Stimulated activated effector memory CD8-positive, alpha-beta T cell treated with anti-CD3 and anti-CD28 coated beads, Interleukin-12 subunit alpha, Interleukin-12 subunit beta, amount 100 ng/mL, for 72 hours (primary cell): ENCODE measurements at regions not wholly inside any gene's neighbourhood (a gene's known extent, or its start where the extent isn't known, plus 50 kb on each side); places are given as distances from the start of the nearest gene placed in this dataset.

Experiments used
- ATAC-seq: fragments of 150-1000 bp; cut with Tn5 transposase; 2 replicates; pipeline ENCODE4 v1.10.0; 2021
- DNase-seq, 2 donors: peaks; one replicate each; pipeline ENCODE4 v3.0.0; 2021 to 2022; ENCODE audit warnings: low spot score in 2 of 2
- H3K27ac Mint-ChIP-seq: one replicate; pipeline ENCODE4 v1.8.0; 2022; ENCODE audit warnings: mild to moderate bottlenecking, mixed read lengths
- H3K36me3 Mint-ChIP-seq: one replicate; pipeline ENCODE4 v1.8.0; 2022; ENCODE audit warnings: mild to moderate bottlenecking, mixed read lengths
- H3K4me1 Mint-ChIP-seq: one replicate; pipeline ENCODE4 v1.8.0; 2022; ENCODE audit warnings: mixed read lengths
- H3K4me3 Mint-ChIP-seq: one replicate; pipeline ENCODE4 v1.8.0; 2022; ENCODE audit warnings: mild to moderate bottlenecking, mixed read lengths
- H3K9me3 Mint-ChIP-seq: one replicate; pipeline ENCODE4 v1.8.0; 2022; ENCODE audit warnings: mixed read lengths

GRCh38 chr6:44062771-44063560 lies 64.3 kb downstream of the MRPL14 start:
- Mint-ChIP-seq H3K4me3 (no peak overlapping the region), H3K36me3 (no peaks in the 10 kb centered on the region), H3K27ac (no peak overlapping the region), H3K4me1 (peaks cover 65% of the 10 kb centered on the region), H3K9me3 (no peaks in the 10 kb centered on the region)
- DNase-seq (peak in 1 of 2 donors; percentile 74), ATAC-seq (peak; percentile 17)

GRCh38 chr6:44062105-44062770 lies 65.0 kb downstream of the MRPL14 start:
- Mint-ChIP-seq H3K36me3 (no peaks in the 10 kb centered on the region), H3K27ac (no peak overlapping the region), H3K4me3 (no peak overlapping the region), H3K4me1 (peaks cover 58% of the 10 kb centered on the region), H3K9me3 (no peaks in the 10 kb centered on the region)
- ATAC-seq (no peak), DNase-seq (no peak)

- DNase-seq (no peak), ATAC-seq (no peak)
- Mint-ChIP-seq H3K4me3 (no peak overlapping the region), H3K27ac (peak overlapping the region; percentile 61), H3K4me1 (peaks cover 51% of the 10 kb centered on the region), H3K36me3 (no peaks in the 10 kb centered on the region), H3K9me3 (no peaks in the 10 kb centered on the region)
Measured at GRCh38 chr6:44061375-44062104, 65.7 kb downstream of the MRPL14 start.

- DNase-seq (no peak), ATAC-seq (no peak)
- no peak overlapping the region for H3K4me3 Mint-ChIP-seq
- H3K36me3 Mint-ChIP-seq: no peaks in the 10 kb centered on the region
- peaks cover 49% of the 10 kb centered on the region for H3K4me1 Mint-ChIP-seq
- peak overlapping the region; percentile 61 for H3K27ac Mint-ChIP-seq
- H3K9me3 Mint-ChIP-seq: no peaks in the 10 kb centered on the region
Measured at GRCh38 chr6:44060612-44061374, 66.5 kb downstream of the MRPL14 start.

- H3K27ac Mint-ChIP-seq: no peak overlapping the region
- H3K36me3 Mint-ChIP-seq: no peaks in the 10 kb centered on the region
- no peaks in the 10 kb centered on the region for H3K9me3 Mint-ChIP-seq
- no peak for ATAC-seq
- H3K4me3 Mint-ChIP-seq: no peak overlapping the region
- DNase-seq: no peak
- peaks cover 39% of the 10 kb centered on the region for H3K4me1 Mint-ChIP-seq
Measured at GRCh38 chr6:44059359-44060346, 67.6 kb downstream of the MRPL14 start.

GRCh38 chr6:44058617-44059358 lies 68.5 kb downstream of the MRPL14 start:
- peak; percentile 88 for ATAC-seq

GRCh38 chr6:44057931-44058616 lies 69.2 kb downstream of the MRPL14 start:
- H3K4me1 Mint-ChIP-seq: peaks cover 29% of the 10 kb centered on the region
- H3K4me3 Mint-ChIP-seq: no peak overlapping the region
- H3K9me3 Mint-ChIP-seq: no peaks in the 10 kb centered on the region
- no peak overlapping the region for H3K27ac Mint-ChIP-seq
- ATAC-seq (no peak), DNase-seq (no peak)
- H3K36me3 Mint-ChIP-seq: no peaks in the 10 kb centered on the region

More at GRCh38 chr6:44058617-44059358, 68.5 kb downstream of the MRPL14 start:
- H3K36me3 Mint-ChIP-seq: no peaks in the 10 kb centered on the region
- no peak overlapping the region for H3K4me3 Mint-ChIP-seq
- H3K9me3 Mint-ChIP-seq: no peaks in the 10 kb centered on the region
- H3K27ac Mint-ChIP-seq: no peak overlapping the region
- no peak for DNase-seq
- H3K4me1 Mint-ChIP-seq: peaks cover 30% of the 10 kb centered on the region

GRCh38 chr6:44057238-44057930 lies 69.9 kb downstream of the MRPL14 start:
- Mint-ChIP-seq H3K27ac (no peak overlapping the region), H3K36me3 (no peaks in the 10 kb centered on the region), H3K9me3 (no peaks in the 10 kb centered on the region), H3K4me3 (no peak overlapping the region), H3K4me1 (peaks cover 24% of the 10 kb centered on the region)
- ATAC-seq: no peak
- DNase-seq: no peak

GRCh38 chr6:44056392-44057237 lies 70.6 kb downstream of the MRPL14 start:
- H3K4me3 Mint-ChIP-seq: no peak overlapping the region
- DNase-seq (no peak), ATAC-seq (no peak)
- H3K9me3 Mint-ChIP-seq: no peaks in the 10 kb centered on the region
- peak overlapping the region; percentile 23 for H3K27ac Mint-ChIP-seq
- H3K4me1 Mint-ChIP-seq: peaks cover 20% of the 10 kb centered on the region
- no peaks in the 10 kb centered on the region for H3K36me3 Mint-ChIP-seq

GRCh38 chr6:44054721-44055559 lies 72.3 kb downstream of the MRPL14 start:
- DNase-seq (no peak), ATAC-seq (no peak)
- H3K4me1 Mint-ChIP-seq: peaks cover 17% of the 10 kb centered on the region
- H3K9me3 Mint-ChIP-seq: no peaks in the 10 kb centered on the region
- no peak overlapping the region for H3K4me3 Mint-ChIP-seq
- H3K27ac Mint-ChIP-seq: peak overlapping the region; percentile 38
- H3K36me3 Mint-ChIP-seq: no peaks in the 10 kb centered on the region

GRCh38 chr6:44053760-44054556 lies 73.3 kb downstream of the MRPL14 start:
- Mint-ChIP-seq H3K4me3 (no peak overlapping the region), H3K9me3 (no peaks in the 10 kb centered on the region), H3K4me1 (peaks cover 14% of the 10 kb centered on the region), H3K27ac (peak overlapping the region; percentile 38), H3K36me3 (no peaks in the 10 kb centered on the region)
- no peak for ATAC-seq
- DNase-seq: no peak
